ENCODE measurements at regions not wholly inside any gene's neighbourhood (a gene's known extent, or its start where the extent isn't known, plus 50 kb on each side); places are given as distances from the start of the nearest gene placed in this dataset.
"Not testable (repeated sequence)": the region's sequence is repeated elsewhere in the genome, so short reads cannot be mapped to it uniquely, and the experiment has no call there.

GRCh38 chr5:116861097-116861496, 286.5 kb upstream of the SEMA6A start:
- no peak for DNase-seq

- DNase-seq, result no peak
Observed at GRCh38 chr5:116859666-116860320, 285.2 kb upstream of the SEMA6A start.

GRCh38 chr5:116858705-116859333, 284.2 kb upstream of the SEMA6A start:
- DNase-seq, result no peak

GRCh38 chr5:116858020-116858419, 283.4 kb upstream of the SEMA6A start:
- not testable (repeated sequence) for DNase-seq

- DNase-seq, result no peak
Observed at GRCh38 chr5:116856271-116856670, 281.6 kb upstream of the SEMA6A start.

GRCh38 chr5:116853992-116854391, 279.4 kb upstream of the SEMA6A start:
- DNase-seq, result no peak

- no peak for DNase-seq
Observed at GRCh38 chr5:116848954-116849581, 274.4 kb upstream of the SEMA6A start.

GRCh38 chr5:116847960-116848359, 273.3 kb upstream of the SEMA6A start:
- DNase-seq, result no peak

GRCh38 chr5:116844015-116844414, 269.4 kb upstream of the SEMA6A start:
- no peak for DNase-seq

- DNase-seq, result no peak
Observed at GRCh38 chr5:116842514-116842961, 267.9 kb upstream of the SEMA6A start.

GRCh38 chr5:116841734-116842133, 267.1 kb upstream of the SEMA6A start:
- DNase-seq, result no peak

- no peak for DNase-seq
Observed at GRCh38 chr5:116838011-116838536, 263.5 kb upstream of the SEMA6A start.

- no peak for DNase-seq
Observed at GRCh38 chr5:116834796-116835515, 260.3 kb upstream of the SEMA6A start.

GRCh38 chr5:116830079-116830478, 255.5 kb upstream of the SEMA6A start:
- no peak for DNase-seq

GRCh38 chr5:116827078-116827477, 252.5 kb upstream of the SEMA6A start:
- no peak for DNase-seq

GRCh38 chr5:116825486-116825885, 250.9 kb upstream of the SEMA6A start:
- no peak for DNase-seq

- DNase-seq, result no peak
Observed at GRCh38 chr5:116824751-116825438, 250.3 kb upstream of the SEMA6A start.

GRCh38 chr5:116814626-116815385, 240.2 kb upstream of the SEMA6A start:
- no peak for DNase-seq

GRCh38 chr5:116813906-116814305, 239.3 kb upstream of the SEMA6A start:
- no peak for DNase-seq

- DNase-seq, result no peak
Observed at GRCh38 chr5:116813356-116813755, 238.7 kb upstream of the SEMA6A start.

- DNase-seq, result no peak
Observed at GRCh38 chr5:116810951-116811350, 236.3 kb upstream of the SEMA6A start.

GRCh38 chr5:116806836-116807235, 232.2 kb upstream of the SEMA6A start:
- DNase-seq, result no peak
